HG02610 (cell line): ENCODE measurements at regions not wholly inside any gene's neighbourhood (a gene's known extent, or its start where the extent isn't known, plus 50 kb on each side); places are given as distances from the start of the nearest gene placed in this dataset.
"Not testable (repeated sequence)": the region's sequence is repeated elsewhere in the genome, so short reads cannot be mapped to it uniquely, and the experiment has no call there.

Experiments used
- ATAC-seq: cut with Tn5 transposase; IDR thresholded peaks from one replicate; pipeline ENCODE4 v1.9.1; 2021; ENCODE audit warnings: mild to moderate bottlenecking, moderate library complexity; ENCODE audit not compliant: unreplicated experiment

DNA sequence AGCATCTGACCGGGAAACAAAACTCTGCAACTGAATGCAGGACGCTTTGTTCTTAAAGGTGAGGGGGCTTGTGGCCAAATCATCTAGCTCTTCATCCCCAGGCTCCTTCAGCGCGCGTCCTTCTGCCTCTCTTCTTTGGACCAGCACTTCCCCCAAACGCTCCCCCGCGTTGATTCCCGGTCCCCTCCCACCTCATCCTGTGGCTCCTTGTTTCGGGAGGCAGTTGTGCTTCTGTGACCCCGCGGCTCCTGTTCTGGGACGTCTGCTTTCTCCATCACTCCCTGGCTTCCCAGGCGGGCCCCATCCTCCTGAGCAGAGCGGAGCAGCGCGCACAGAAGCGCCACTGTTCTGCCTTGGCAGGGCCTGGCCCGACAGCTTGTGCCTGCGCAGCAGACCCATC lies 109.7 kb upstream of the ZNG1E start:
- ATAC-seq: not testable (repeated sequence)

DNA sequence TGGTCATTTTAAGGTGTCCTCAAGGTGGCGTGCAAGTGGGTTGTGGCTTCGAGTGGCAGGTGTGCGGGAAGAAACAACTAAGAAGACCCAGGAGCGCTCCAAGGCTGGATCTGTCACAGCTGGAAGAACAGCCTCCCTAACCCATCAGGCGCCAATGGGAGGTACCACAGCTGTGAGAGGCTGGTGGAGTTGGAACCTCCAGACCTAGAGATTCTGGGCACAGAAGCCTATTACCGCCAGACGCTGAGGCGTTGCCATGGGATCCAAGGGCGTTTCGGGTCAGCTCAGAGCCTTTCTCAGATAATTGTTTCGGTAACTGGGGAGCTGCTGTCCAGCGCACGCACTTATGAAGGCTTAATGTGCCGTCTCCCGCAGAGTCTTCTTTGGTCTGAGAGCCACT lies 156.7 kb upstream of the ZNG1E start:
- ATAC-seq: not testable (repeated sequence)

DNA sequence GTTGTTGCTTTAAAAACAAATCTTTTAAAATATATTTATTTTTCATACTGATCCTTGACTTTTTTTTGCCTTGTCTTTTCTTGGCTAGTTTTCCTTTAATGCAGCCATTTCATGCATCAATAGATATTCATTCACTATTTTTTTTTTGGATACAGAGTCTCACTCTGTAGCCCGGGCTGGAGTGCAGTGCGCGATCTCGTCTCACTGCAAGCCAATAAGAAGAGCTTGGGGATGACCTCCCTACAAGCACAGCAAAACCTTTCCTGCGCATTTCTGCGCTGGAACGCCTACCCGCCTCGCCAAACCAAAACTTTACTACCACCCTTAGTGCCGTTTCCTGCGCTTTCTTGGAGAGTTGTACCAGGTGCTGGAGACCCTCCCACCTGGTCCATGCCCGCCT lies 161.3 kb upstream of the ZNG1E start:
- not testable (repeated sequence) for ATAC-seq

DNA sequence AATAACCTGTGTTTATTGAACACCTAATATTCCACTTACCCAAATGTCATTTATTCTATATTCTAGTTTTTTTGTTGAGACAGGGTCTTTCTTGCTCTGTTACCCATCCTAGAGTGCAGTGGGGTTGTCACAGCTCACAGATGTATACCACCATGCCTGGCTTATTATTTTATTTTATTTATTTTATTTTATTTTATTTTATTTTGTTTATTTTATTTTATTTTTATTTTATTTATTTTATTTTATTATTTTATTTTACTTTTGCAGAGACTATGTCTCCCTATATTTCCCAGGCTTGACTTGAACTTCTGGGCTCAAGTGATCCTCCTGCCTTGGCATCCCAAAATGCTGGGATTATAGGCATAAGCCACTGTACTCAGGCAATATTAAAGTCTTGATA lies 167.8 kb upstream of the ZNG1E start:
- ATAC-seq: not testable (repeated sequence)

DNA sequence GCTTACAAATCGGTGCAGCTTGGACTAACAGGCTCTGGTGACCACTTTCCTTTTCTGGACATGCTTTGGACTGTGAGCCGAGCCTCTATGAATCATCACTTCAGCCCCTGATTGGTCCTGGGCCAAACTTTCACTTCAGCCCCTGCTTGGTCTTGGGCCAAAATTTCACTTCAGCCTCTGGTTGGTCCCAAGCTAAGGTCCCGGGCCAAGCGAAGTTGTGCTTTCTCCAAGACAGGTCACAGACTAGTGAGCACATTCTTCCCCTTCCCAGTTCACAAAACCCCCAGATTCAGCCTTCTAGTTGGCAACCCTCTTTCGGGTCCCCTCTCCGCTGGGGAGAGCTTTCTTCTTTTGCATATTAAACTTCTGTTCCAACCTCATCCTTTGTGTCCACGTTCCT lies 171.0 kb upstream of the ZNG1E start:
- ATAC-seq: not testable (repeated sequence)

DNA sequence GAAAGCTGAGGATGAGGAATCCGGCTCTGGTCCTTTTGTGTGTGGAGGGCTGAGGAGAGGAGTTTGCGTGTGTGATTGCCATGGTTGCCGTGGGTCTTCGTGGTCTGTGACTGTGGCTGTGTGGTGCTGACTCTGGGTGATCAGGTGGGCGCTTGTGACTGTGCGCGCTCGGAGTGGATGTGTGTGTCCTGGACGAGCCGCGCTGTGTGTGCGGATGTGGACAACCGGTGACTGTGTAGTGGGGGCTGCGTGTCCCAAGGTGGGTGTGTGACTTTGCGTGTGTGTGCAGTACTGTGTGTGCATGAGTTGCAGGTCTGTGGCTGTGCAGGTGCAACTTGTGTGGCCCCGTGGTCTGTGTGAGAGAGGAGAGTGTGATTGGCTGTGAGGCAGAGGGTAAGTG lies 172.0 kb upstream of the ZNG1E start:
- ATAC-seq: not testable (repeated sequence)

DNA sequence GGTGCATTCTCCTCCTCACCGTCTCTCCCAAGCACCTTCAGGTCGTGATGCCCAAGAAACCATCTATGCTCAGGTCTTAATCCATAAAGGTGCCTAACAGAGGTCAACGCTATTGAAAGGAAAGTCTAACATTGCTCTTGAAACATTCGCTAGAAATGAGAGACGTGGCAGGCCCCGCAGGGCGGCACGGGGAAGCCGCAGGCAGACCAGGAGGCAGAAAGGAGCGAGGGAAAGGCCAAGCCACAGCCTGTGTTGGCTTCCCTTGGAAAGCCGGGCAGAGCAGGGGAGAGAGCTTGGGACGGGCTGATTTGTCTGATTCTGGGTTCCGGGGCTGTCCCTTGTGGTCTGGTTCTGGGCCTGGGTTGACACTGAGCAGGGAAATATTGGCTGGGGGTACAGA lies 192.8 kb upstream of the ZNG1E start:
- ATAC-seq: not testable (repeated sequence)

DNA sequence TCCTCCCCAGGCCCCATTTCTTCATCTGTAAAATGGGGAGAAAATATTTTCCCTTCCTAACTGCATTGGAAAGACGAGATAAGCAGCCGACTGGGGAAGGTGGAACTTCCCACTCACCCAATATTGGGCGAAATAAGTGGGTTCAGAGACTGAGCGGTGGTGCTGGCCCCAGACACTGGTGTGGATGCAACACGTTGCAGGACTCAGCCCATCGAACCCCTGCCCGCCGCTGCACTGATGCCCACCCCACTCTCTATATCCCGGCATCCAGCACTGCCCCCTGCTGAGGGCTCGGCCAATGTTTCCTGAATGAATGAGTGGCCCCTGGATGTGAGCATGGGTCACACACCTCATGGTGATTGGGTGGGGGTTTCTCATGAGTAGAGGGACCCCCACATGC lies 194.4 kb upstream of the ZNG1E start:
- not testable (repeated sequence) for ATAC-seq

DNA sequence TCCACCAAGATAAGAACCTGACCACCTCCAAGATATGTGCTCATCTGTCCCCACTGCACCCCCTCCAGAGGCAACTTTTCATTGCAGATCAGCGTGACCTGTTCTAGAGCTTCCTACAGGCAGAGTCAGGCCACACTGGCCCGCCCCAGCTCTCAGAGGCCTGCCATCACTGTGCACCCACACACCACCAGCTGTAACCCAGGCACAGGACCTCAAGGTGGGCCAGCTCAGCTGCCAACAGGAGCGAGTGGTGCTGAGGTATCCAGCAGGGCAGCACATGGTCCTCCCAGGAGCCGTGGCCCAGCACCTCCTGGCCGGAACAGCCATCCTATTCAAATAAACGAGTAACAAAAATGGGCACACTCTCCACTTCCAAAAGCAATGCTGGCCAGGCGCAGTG lies 189.9 kb upstream of the FOXD4L5 start:
- not testable (repeated sequence) for ATAC-seq

DNA sequence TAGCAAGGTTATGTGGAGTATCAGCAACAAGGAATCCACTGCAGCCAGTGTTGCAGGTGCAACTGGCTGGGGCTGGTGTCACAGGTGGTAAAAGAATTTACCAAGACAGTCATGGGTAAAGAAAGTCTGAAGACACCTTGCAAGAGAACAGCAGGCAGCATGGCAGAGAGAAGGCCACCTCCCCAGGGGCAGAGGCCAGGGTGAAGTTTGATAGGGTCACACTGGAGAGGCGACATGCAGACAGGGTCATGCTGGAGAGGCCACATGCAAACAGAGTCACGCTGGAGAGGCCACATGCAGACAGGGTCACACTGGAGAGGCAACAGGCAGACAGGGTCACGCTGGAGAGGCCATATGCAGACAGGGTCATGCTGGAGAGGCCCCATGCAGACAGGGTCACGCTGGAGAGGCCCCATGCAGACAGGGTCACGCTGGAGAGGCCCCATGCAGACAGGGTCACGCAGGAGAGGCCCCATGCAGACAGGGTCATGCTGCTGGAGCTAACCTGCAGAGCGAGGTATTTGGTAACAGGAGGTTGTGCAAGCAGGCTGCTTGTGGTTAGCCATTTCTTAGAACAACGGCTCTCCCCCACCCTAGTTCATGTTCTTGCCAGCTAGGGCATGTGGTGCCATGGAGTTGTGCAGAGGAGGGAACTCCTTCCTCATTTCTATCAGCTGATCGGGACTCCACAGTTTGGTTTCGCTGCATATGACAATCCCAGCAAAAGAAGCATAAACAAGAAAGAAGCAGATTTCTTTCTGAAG lies 188.2 kb upstream of the FOXD4L5 start:
- not testable (repeated sequence) for ATAC-seq

DNA sequence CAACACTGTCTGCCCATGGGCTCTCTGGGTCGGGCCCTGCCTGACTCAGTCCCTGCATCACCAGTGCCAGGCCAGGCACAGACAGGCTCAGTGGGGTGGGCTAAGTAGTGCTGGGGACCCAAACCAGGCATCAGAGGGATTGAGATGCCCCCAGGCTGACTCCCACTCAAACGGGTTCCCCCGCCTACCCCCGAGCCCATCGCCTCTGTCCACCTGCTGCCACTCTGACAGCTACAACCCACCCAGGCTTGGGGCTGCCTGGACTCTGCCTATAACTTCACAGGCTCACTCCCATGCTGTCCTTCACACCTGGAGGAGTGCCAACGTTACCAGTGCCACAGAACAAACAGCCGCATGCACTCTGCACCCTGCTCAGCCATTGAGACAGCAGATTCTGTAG lies 186.1 kb upstream of the FOXD4L5 start:
- ATAC-seq: not testable (repeated sequence)

DNA sequence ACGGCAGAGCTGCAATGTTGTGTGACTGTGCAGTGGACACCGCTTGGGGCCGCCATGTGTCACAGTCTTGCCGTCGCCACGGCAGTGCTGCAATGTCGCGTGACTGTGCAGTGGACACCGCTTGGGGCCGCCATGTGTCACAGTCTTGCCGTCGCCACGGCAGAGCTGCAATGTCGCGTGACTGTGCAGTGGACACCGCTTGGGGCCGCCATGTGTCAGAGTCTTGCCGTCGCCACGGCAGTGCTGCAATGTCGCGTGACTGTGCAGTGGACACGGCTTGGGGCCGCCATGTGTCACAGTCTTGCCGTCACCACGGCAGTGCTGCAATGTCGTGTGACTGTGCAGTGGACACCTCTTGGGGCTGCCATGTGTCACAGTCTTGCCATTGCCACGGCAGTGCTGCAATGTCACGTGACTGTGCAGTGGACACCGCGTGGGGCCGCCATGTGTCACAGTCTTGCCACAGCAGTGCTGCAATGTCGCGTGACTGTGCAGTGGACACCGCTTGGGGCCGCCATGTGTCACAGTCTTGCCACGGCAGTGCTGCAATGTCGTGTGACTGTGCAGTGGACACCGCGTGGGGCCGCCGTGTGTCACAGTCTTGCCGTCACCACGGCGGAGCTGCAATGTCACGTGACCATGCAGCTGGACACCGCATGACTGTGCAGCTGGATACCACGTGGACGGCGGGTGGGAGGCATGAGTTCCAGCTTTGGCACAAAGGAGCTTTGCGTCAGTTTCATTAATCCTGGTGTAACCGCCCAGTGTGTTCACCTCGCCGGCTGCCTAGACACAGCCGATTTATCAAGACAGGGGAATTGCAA lies 182.1 kb upstream of the FOXD4L5 start:
- ATAC-seq: not testable (repeated sequence)

DNA sequence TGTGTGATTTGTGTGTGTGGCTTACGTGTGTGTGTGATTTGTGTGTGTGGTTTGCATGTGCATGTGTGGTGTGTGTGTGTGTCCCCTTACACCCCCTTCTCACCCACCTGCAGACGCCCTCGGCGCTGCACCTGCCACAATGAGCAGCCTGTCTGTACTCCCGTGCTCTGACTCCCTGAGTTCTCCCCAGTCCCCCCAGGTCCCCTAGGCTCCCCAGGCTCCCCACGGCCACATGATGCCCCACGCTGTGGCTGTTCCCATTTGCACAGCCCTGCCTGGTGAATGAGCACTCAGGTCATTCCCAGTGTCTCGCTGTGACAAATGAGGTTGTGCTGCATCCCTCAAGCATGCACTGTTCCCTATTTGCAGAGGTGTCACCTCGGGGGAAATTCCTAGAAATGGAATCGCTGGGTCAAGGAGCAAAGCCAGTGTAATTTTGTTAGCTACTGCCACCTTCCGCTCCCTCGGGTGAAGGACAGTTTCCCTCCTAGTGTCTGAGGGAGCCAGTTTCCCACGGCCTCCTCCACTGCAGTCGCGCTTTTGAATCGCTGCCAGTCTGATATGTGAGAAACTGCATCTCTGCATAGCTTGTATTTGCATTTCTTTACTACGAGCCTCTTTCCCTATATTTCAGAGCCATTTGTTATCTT lies 180.4 kb upstream of the FOXD4L5 start:
- ATAC-seq: not testable (repeated sequence)

DNA sequence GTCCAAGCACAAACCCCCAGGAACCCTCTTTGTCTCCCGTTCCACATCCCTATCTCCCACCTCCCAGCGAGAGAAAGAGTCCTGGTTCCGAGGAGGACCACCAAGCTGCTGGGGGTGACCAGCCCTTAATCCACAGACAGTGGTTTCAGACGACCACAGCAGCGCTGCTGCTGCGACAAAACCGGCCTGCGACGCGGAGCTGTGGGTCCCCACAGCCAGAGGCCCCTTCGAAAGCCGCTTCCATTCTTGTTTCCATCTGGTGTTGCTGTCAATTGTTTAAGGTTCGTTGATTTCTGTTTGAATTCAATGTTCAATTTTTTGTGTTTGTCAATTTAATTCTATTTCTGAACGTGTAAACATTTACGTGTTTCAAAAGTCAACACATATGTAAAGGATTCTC lies 177.5 kb upstream of the FOXD4L5 start:
- ATAC-seq: not testable (repeated sequence)

DNA sequence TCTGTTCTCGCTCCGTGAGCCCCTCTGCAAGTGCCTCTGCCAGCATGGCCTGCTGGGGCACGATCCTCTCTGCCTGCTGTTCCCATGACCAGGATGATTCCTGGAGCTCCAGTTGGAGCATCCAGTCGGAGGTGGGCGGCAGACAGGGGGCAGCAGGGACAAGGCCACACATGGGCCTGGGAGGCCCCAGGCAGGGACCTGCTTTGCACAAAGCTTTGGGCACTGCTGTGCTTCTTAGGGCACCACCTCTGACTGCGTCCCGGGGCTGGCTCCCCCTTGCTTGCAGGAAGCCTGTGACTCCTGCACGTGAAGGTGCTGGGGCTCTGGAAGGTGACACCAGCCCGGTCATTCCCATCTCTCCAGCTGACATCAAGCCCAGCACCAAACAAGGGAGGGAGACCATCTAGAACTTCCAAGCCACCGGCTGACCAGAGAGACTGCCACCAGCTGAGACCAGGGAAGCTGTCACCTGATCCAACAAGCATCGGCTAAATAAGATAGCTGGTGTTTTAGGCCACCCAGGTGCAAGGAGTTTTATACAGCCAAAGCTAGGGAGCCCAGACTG lies 174.8 kb upstream of the FOXD4L5 start:
- ATAC-seq: no peak

DNA sequence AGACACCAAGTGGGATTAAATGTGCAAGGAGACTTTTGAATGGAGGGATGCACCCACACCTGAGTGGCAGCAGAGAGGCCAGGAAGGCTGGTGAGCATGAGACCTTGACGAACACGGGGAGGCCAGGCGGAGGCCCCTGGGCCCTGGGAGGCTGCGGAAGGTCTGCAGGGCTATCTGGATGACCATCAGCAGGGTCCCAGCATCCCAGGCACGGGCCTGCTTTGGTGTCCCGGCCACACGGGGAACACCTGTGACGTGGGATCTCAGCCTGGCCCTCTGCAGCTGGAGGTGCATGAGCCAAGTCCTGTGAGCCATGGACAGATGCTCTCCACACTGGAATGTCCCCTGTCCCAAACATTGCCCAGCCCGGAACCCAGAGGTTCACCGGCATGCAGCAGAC lies 174.0 kb upstream of the FOXD4L5 start:
- ATAC-seq: no peak

DNA sequence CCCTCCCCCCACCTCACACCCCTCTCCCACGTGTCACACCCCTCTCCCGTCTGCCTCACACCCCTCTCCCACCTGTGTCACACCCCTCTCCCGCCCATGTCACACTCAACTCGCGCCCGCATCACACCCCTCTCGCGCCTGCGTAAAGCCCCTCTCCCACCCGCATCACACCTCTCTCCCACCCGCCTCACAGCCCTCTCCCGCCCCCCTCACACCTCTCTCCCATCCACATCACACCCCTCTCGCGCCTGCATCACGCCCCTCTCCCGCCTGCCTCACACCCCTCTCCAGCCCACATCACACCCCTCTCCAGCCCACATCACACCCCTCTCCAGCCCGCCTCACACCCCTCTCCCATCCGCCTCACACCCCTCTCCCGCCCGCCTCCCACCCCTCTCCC lies 173.5 kb upstream of the FOXD4L5 start:
- ATAC-seq: no peak

DNA sequence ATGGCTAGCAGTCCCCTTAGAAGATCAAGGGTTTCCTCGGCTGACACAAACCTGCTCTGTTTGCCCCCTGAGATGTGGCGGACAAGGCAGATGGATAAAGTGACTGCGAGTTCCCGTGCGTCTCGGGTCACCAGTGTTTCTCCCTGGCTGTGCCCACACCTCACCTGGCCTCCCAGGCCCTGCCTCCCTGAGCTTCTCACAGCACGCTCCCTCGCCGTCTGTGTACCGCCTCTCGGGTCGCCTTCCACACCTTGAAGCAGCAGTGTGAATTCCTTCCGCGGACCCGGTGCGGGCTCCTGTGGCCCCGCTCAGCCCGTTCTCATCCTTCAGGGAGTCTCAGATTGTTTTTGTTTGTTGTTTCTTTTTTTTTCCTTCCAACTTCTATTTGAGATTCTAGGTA lies 172.0 kb upstream of the FOXD4L5 start:
- ATAC-seq: not testable (repeated sequence)

DNA sequence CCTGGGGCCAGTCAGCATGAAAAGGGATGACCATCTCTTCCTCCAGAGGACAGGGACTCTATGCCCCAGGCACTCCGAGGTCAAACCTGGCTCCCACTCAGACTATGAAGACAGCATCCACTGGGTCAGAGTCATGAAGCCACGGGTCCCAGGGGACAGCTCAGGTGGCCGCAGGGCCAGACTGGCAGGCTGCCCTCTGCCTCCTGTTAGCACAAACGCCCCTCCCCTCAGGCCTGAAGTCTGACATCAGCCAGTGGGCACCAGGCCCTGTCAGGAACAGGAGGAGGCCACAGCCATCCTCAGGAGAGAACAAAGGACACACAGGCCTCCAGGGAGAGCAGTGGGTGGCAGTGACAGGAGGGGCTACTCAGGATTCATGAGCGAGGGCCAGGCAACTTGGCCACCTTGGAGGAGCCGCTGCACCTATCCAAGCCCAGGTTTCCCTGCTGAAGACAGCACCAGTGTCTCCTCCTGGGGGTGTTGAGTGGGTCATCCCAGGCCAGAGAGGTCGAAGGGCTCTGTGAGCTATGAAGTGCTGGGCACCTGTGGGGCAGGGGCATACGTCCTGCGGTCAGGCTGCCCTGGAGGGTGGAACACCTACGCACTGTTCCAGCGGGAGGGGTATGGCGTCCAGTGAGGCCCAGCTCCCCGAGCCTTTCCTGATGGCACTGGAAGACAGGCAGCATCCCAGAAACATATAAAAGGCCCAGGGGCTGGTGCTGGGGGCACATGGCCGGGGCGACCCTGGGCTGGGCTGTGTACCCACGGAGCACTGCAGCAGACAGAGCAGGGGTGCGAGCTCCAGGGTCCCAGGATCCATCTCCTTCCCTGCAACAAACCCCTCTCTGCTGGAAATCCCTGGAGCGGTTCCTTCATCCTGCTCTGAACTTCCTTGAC lies 171.0 kb upstream of the FOXD4L5 start:
- ATAC-seq: not testable (repeated sequence)

DNA sequence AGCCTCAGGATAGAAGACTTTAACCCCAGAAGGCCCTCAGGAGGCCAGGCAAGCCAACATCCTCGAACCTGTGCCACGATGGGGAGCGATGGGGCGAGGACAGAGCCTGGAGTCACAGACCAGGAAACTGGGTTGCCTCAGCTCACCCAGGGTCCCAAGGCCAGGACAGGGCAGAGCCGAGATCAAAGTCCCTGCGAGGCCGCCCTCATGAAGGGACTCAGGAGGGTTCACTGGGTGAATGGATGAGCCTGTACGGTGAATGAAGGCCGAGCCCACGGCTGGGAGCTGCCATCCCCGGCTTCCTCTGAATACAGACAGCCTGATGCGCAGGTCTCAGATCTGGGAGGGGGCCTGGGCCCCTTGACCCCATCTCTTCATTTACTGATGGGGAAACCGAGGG lies 170.1 kb upstream of the FOXD4L5 start:
- not testable (repeated sequence) for ATAC-seq
